Stimulated activated naive CD8-positive, alpha-beta T cell treated with anti-CD3 and anti-CD28 coated beads, Interleukin-15, amount 100 ng/mL, for 72 hours (primary cell): ENCODE measurements at regions not wholly inside any gene's neighbourhood (a gene's known extent, or its start where the extent isn't known, plus 50 kb on each side); places are given as distances from the start of the nearest gene placed in this dataset.

ENCODE experiments used
- ATAC-seq: fragments of 150-1000 bp; cut with Tn5 transposase; 2 replicates; pipeline ENCODE4 v1.10.0; 2021; ENCODE audit warnings: mild to moderate bottlenecking, moderate library complexity
- DNase-seq, 2 donors: peaks; one replicate each; pipeline ENCODE4 v3.0.0; 2021 to 2022
- H3K27ac Mint-ChIP-seq, 2 donors: one replicate each; pipeline ENCODE4 v1.8.0; 2022; ENCODE audit warnings: mild to moderate bottlenecking in 2 of 2, mixed read lengths in 2 of 2, moderate library complexity in 2 of 2
- H3K27me3 Mint-ChIP-seq: one replicate; pipeline ENCODE4 v1.8.0; 2022; ENCODE audit warnings: mixed read lengths
- H3K4me1 Mint-ChIP-seq: one replicate; pipeline ENCODE4 v1.8.0; 2022; ENCODE audit warnings: mild to moderate bottlenecking, mixed read lengths
- H3K4me3 Mint-ChIP-seq, 2 donors: one replicate each; pipeline ENCODE4 v1.8.0; 2022; ENCODE audit warnings: mild to moderate bottlenecking in 2 of 2, mixed read lengths in 2 of 2, moderate library complexity in 1 of 2
- H3K9me3 Mint-ChIP-seq, 2 donors: one replicate each; pipeline ENCODE4 v1.8.0; 2022; ENCODE audit warnings: mixed read lengths in 2 of 2

GRCh38 chr1:5312862-5313261 lies 658.5 kb downstream of the AJAP1 start:
- no peak overlapping the region for H3K4me3 Mint-ChIP-seq
- no peaks in the 10 kb centered on the region for H3K27me3 Mint-ChIP-seq
- H3K4me1 Mint-ChIP-seq = no peaks in the 10 kb centered on the region
- DNase-seq (no peak), ATAC-seq (no peak)
- H3K27ac Mint-ChIP-seq = no peak overlapping the region
- H3K9me3 Mint-ChIP-seq = no peaks in the 10 kb centered on the region

- Mint-ChIP-seq H3K4me3 (no peak overlapping the region), H3K27ac (no peak overlapping the region), H3K4me1 (peaks cover 2% of the 10 kb centered on the region), H3K9me3 (no peaks in the 10 kb centered on the region), H3K27me3 (no peaks in the 10 kb centered on the region)
- DNase-seq (no peak), ATAC-seq (no peak)
Observed at GRCh38 chr1:5312293-5312674, 657.9 kb downstream of the AJAP1 start.

- Mint-ChIP-seq H3K27me3 (no peaks in the 10 kb centered on the region), H3K4me3 (no peak overlapping the region)
Observed at GRCh38 chr1:5311634-5312292, 657.4 kb downstream of the AJAP1 start.

GRCh38 chr1:5311147-5311546 lies 656.7 kb downstream of the AJAP1 start:
- no peak for ATAC-seq
- Mint-ChIP-seq H3K4me1 (peaks cover 7% of the 10 kb centered on the region), H3K9me3 (no peaks in the 10 kb centered on the region), H3K27me3 (no peaks in the 10 kb centered on the region), H3K27ac (no peak overlapping the region), H3K4me3 (no peak overlapping the region)
- DNase-seq = no peak

More at GRCh38 chr1:5311634-5312292, 657.4 kb downstream of the AJAP1 start:
- Mint-ChIP-seq H3K9me3 (no peaks in the 10 kb centered on the region), H3K4me1 (peaks cover 7% of the 10 kb centered on the region), H3K27ac (peak overlapping the region in 1 of 2 donors; percentile 35)
- ATAC-seq = no peak
- no peak for DNase-seq

GRCh38 chr1:5308249-5308648 lies 653.8 kb downstream of the AJAP1 start:
- H3K4me1 Mint-ChIP-seq = peaks cover 7% of the 10 kb centered on the region
- DNase-seq = no peak
- ATAC-seq = no peak
- H3K27ac Mint-ChIP-seq = no peak overlapping the region
- peaks cover 0 to 9% of the 10 kb centered on the region in 2 donors for H3K9me3 Mint-ChIP-seq
- no peak overlapping the region for H3K4me3 Mint-ChIP-seq
- H3K27me3 Mint-ChIP-seq = no peaks in the 10 kb centered on the region

GRCh38 chr1:5304702-5305101 lies 650.3 kb downstream of the AJAP1 start:
- Mint-ChIP-seq H3K9me3 (peaks cover 0 to 20% of the 10 kb centered on the region in 2 donors), H3K4me1 (peaks cover 7% of the 10 kb centered on the region), H3K4me3 (no peak overlapping the region), H3K27ac (no peak overlapping the region), H3K27me3 (no peaks in the 10 kb centered on the region)
- no peak for ATAC-seq
- DNase-seq = no peak

- ATAC-seq (no peak), DNase-seq (no peak)
- no peak overlapping the region for H3K27ac Mint-ChIP-seq
- H3K9me3 Mint-ChIP-seq = peaks cover 5 to 11% of the 10 kb centered on the region in 2 donors
- no peaks in the 10 kb centered on the region for H3K27me3 Mint-ChIP-seq
- no peaks in the 10 kb centered on the region for H3K4me1 Mint-ChIP-seq
- no peak overlapping the region for H3K4me3 Mint-ChIP-seq
Observed at GRCh38 chr1:5298376-5298775, 644.0 kb downstream of the AJAP1 start.

GRCh38 chr1:5297886-5298239 lies 643.5 kb downstream of the AJAP1 start:
- ATAC-seq (no peak), DNase-seq (no peak)
- Mint-ChIP-seq H3K9me3 (peaks cover 5 to 11% of the 10 kb centered on the region in 2 donors), H3K27ac (peak overlapping the region in 1 of 2 donors; percentile 25), H3K4me1 (no peaks in the 10 kb centered on the region), H3K4me3 (no peak overlapping the region), H3K27me3 (no peaks in the 10 kb centered on the region)

- H3K27ac Mint-ChIP-seq = peak overlapping the region in 1 of 2 donors; percentile 25
Observed at GRCh38 chr1:5297180-5297885, 642.9 kb downstream of the AJAP1 start.

GRCh38 chr1:5296557-5297179 lies 642.3 kb downstream of the AJAP1 start:
- Mint-ChIP-seq H3K9me3 (peaks cover 1 to 5% of the 10 kb centered on the region in 2 donors), H3K27me3 (no peaks in the 10 kb centered on the region), H3K4me3 (no peak overlapping the region), H3K4me1 (no peaks in the 10 kb centered on the region), H3K27ac (no peak overlapping the region)
- ATAC-seq (no peak), DNase-seq (no peak)

More at GRCh38 chr1:5297180-5297885, 642.9 kb downstream of the AJAP1 start:
- no peak for ATAC-seq
- no peaks in the 10 kb centered on the region for H3K4me1 Mint-ChIP-seq
- H3K4me3 Mint-ChIP-seq = no peak overlapping the region
- DNase-seq = no peak
- H3K9me3 Mint-ChIP-seq = peaks cover 5 to 8% of the 10 kb centered on the region in 2 donors
- no peaks in the 10 kb centered on the region for H3K27me3 Mint-ChIP-seq

- ATAC-seq (no peak), DNase-seq (no peak)
- Mint-ChIP-seq H3K9me3 (peaks cover 0 to 5% of the 10 kb centered on the region in 2 donors), H3K27ac (peak overlapping the region in 1 of 2 donors; percentile 41), H3K4me3 (no peak overlapping the region), H3K27me3 (no peaks in the 10 kb centered on the region), H3K4me1 (no peaks in the 10 kb centered on the region)
Observed at GRCh38 chr1:5296095-5296494, 641.7 kb downstream of the AJAP1 start.

GRCh38 chr1:5291889-5292288 lies 637.5 kb downstream of the AJAP1 start:
- no peak for DNase-seq
- no peaks in the 10 kb centered on the region for H3K9me3 Mint-ChIP-seq
- H3K4me3 Mint-ChIP-seq = no peak overlapping the region
- ATAC-seq = no peak
- no peaks in the 10 kb centered on the region for H3K4me1 Mint-ChIP-seq
- no peak overlapping the region for H3K27ac Mint-ChIP-seq
- no peaks in the 10 kb centered on the region for H3K27me3 Mint-ChIP-seq

GRCh38 chr1:5287178-5288150 lies 633.1 kb downstream of the AJAP1 start:
- DNase-seq (no peak), ATAC-seq (no peak)
- peaks cover 0 to 3% of the 10 kb centered on the region in 2 donors for H3K9me3 Mint-ChIP-seq
- H3K4me1 Mint-ChIP-seq = peaks cover 6% of the 10 kb centered on the region
- H3K4me3 Mint-ChIP-seq = no peak overlapping the region
- H3K27ac Mint-ChIP-seq = peak overlapping the region in 1 of 2 donors; percentile 5
- no peaks in the 10 kb centered on the region for H3K27me3 Mint-ChIP-seq

GRCh38 chr1:5286244-5286643 lies 631.8 kb downstream of the AJAP1 start:
- H3K27ac Mint-ChIP-seq = no peak overlapping the region
- no peak overlapping the region for H3K4me3 Mint-ChIP-seq
- no peaks in the 10 kb centered on the region for H3K27me3 Mint-ChIP-seq
- peaks cover 0 to 7% of the 10 kb centered on the region in 2 donors for H3K9me3 Mint-ChIP-seq
- DNase-seq (peak in 1 of 2 donors; percentile 9), ATAC-seq (no peak)
- H3K4me1 Mint-ChIP-seq = peaks cover 6% of the 10 kb centered on the region

GRCh38 chr1:5274527-5274926 lies 620.1 kb downstream of the AJAP1 start:
- H3K27me3 Mint-ChIP-seq = no peaks in the 10 kb centered on the region
- no peak for DNase-seq
- peaks cover 6% of the 10 kb centered on the region for H3K4me1 Mint-ChIP-seq
- no peak overlapping the region for H3K4me3 Mint-ChIP-seq
- peaks cover 0 to 6% of the 10 kb centered on the region in 2 donors for H3K9me3 Mint-ChIP-seq
- no peak for ATAC-seq
- no peak overlapping the region for H3K27ac Mint-ChIP-seq
